SU-DHL-6 (cell line): ENCODE measurements at regions not wholly inside any gene's neighbourhood (a gene's known extent, or its start where the extent isn't known, plus 50 kb on each side); places are given as distances from the start of the nearest gene placed in this dataset.

Source experiments
- H2AFZ ChIP-seq: fragments of 200-600 bp; sonication (generic); 2 replicates; pipeline ENCODE4 v1.6.1; 2014; ENCODE audit warnings: low read depth, mild to moderate bottlenecking, moderate library complexity, mixed read lengths, antibody characterized with exemption, low read length; ENCODE audit not compliant: severe bottlenecking
- H3F3A ChIP-seq: fragments of 200-600 bp; shearing (Covaris generic); 2 replicates; pipeline ENCODE4 v1.6.0; 2016; ENCODE audit warnings: antibody characterized with exemption, mild to moderate bottlenecking; ENCODE audit not compliant: insufficient read depth
- H3K27ac ChIP-seq: fragments of 200-600 bp; sonication (generic); 2 replicates; pipeline ENCODE4 v1.5.1; 2016; ENCODE audit warnings: low read depth, mild to moderate bottlenecking, low read length, moderate library complexity, mixed read lengths
- H3K27me3 ChIP-seq: fragments of 200-600 bp; sonication (generic), shearing (Covaris generic); 2 replicates; pipeline ENCODE4 v1.6.0; 2014; ENCODE audit warnings: mild to moderate bottlenecking, low read length
- H3K36me3 ChIP-seq: fragments of 200-600 bp; sonication (generic); 2 replicates; pipeline ENCODE4 v1.6.1; 2014; ENCODE audit warnings: mild to moderate bottlenecking, low read length, mixed read lengths
- H3K4me2 ChIP-seq: fragments of 300-600, 200-600 bp; shearing (Covaris generic), sonication (generic); 2 replicates; pipeline ENCODE4 v1.6.0; 2014; ENCODE audit warnings: low read length, low read depth, mild to moderate bottlenecking; ENCODE audit not compliant: poor library complexity, severe bottlenecking
- H3K4me3 ChIP-seq: fragments of 200-600 bp; sonication (generic); 2 replicates; pipeline ENCODE4 v1.5.1; 2014; ENCODE audit warnings: antibody characterized with exemption, low read length, mild to moderate bottlenecking, mixed read lengths; ENCODE audit not compliant: insufficient read depth, poor library complexity, severe bottlenecking
- H3K79me2 ChIP-seq: fragments of 200-600 bp; sonication (generic); 2 replicates; pipeline ENCODE4 v1.6.1; 2014; ENCODE audit warnings: mild to moderate bottlenecking, low read length, moderate library complexity; ENCODE audit not compliant: insufficient read depth
- H3K9ac ChIP-seq: fragments of 200-600 bp; sonication (generic); 2 replicates; pipeline ENCODE4 v1.7.0; 2014; ENCODE audit warnings: mild to moderate bottlenecking, low read length
- H3K9me2 ChIP-seq: fragments of 200-600 bp; sonication (generic); replicated peaks from 2 replicates; pipeline ENCODE4 v1.6.1; 2014; ENCODE audit warnings: low read length; ENCODE audit not compliant: insufficient read depth
- H3K9me3 ChIP-seq: fragments of 200-600 bp; sonication (generic); 2 replicates; pipeline ENCODE4 v1.6.1; 2014; ENCODE audit warnings: low read length, mixed read lengths; ENCODE audit not compliant: insufficient read depth
- H4K20me1 ChIP-seq: fragments of 200-600 bp; sonication (generic); 2 replicates; pipeline ENCODE4 v1.6.1; 2014; ENCODE audit warnings: low read depth, mild to moderate bottlenecking, antibody characterized with exemption, low read length, moderate library complexity, mixed read lengths
- CTCF ChIP-seq: fragments of 200-600 bp; sonication (generic); IDR thresholded peaks from one replicate; pipeline ENCODE4 v1.5.1; 2017; ENCODE audit warnings: antibody characterized with exemption, mild to moderate bottlenecking, low read length, moderate library complexity; ENCODE audit not compliant: insufficient read depth, poor library complexity, severe bottlenecking
- EZH2phosphoT487 ChIP-seq: fragments of 200-600 bp; sonication (generic), shearing (Covaris generic); conservative IDR thresholded peaks from 2 replicates; pipeline ENCODE4 v1.6.1; 2018; ENCODE audit warnings: mild to moderate bottlenecking, antibody characterized with exemption, low read length, moderate library complexity, mixed read lengths

GRCh38 chr10:130234171-130234965 is 98.2 kb downstream of the GLRX3 start:
- Histone ChIP-seq H4K20me1 (no peaks in the 10 kb centered on the region), H3K4me3 (no peak overlapping the region), H3K9ac (no peak overlapping the region), H3K79me2 (no peaks in the 10 kb centered on the region), H3K27me3 (no peaks in the 10 kb centered on the region), H3K9me3 (no peaks in the 10 kb centered on the region), H3K9me2 (no peaks in the 10 kb centered on the region), H2AFZ (no peak overlapping the region), H3F3A (no peaks in the 10 kb centered on the region), H3K27ac (no peak overlapping the region), H3K4me2 (no peak overlapping the region), H3K36me3 (no peaks in the 10 kb centered on the region)
- TF ChIP-seq CTCF (no peak), EZH2phosphoT487 (no peak)

GRCh38 chr10:130236711-130237110 is 100.5 kb downstream of the GLRX3 start:
- Histone ChIP-seq H3K4me2 (no peak overlapping the region), H3K27me3 (no peaks in the 10 kb centered on the region), H3K9me3 (no peaks in the 10 kb centered on the region), H4K20me1 (no peaks in the 10 kb centered on the region), H3K36me3 (no peaks in the 10 kb centered on the region), H3K9ac (no peak overlapping the region), H3K27ac (no peak overlapping the region), H3K79me2 (no peaks in the 10 kb centered on the region), H3F3A (no peaks in the 10 kb centered on the region), H3K9me2 (no peaks in the 10 kb centered on the region), H3K4me3 (no peak overlapping the region), H2AFZ (no peak overlapping the region)
- TF ChIP-seq CTCF (no peak), EZH2phosphoT487 (no peak)

GRCh38 chr10:130240409-130240808 is 104.2 kb downstream of the GLRX3 start:
- H3K27ac ChIP-seq: no peak overlapping the region
- no peak overlapping the region for H3K4me3 ChIP-seq
- no peak for TF ChIP-seq CTCF
- TF ChIP-seq EZH2phosphoT487: no peak
- H2AFZ ChIP-seq: no peak overlapping the region
- H3K9ac ChIP-seq: no peak overlapping the region
- no peaks in the 10 kb centered on the region for H3K9me3 ChIP-seq
- no peaks in the 10 kb centered on the region for H3K9me2 ChIP-seq
- no peak overlapping the region for H3K4me2 ChIP-seq
- no peaks in the 10 kb centered on the region for H3K27me3 ChIP-seq
- H4K20me1 ChIP-seq: no peaks in the 10 kb centered on the region
- H3K36me3 ChIP-seq: no peaks in the 10 kb centered on the region
- H3K79me2 ChIP-seq: no peaks in the 10 kb centered on the region
- H3F3A ChIP-seq: no peaks in the 10 kb centered on the region
